Spleen (tissue), 7 donors: ENCODE measurements at regions not wholly inside any gene's neighbourhood (a gene's known extent, or its start where the extent isn't known, plus 50 kb on each side); places are given as distances from the start of the nearest gene placed in this dataset.

Experiments used
- POLR2A ChIP-seq, 3 donors: fragments of 450-650 bp; IDR thresholded peaks; one replicate each; pipeline ENCODE4 v1.5.1; 2017; ENCODE audit warnings: antibody characterized with exemption in 3 of 3, mild to moderate bottlenecking in 1 of 3
- TF ChIP-seq, protein P1 (sequence below), 11 experiments: fragments of 200-600 bp in 7 of 11; fragments of 450-650 bp in 4 of 11; sonication (generic) in 4 of 11; IDR thresholded peaks in 8 of 11; conservative IDR thresholded peaks in 3 of 11; 1 replicate in 7 of 11; 2 replicates in 4 of 11; pipeline versions ENCODE4 v1.4.0 to v1.8.0; 2016 to 2021; ENCODE audit warnings: antibody characterized with exemption in 11 of 11, inconsistent platforms in 4 of 11, mild to moderate bottlenecking in 1 of 11
- donor health status: DM: no; HTN: no; CAD: no; lungs with moderate emphysema.
- donor health status: DM: no; HTN: no; CAD: no.
- donor health status: DM: no; HTN: no; CAD: no.

GRCh38 chr14:105866841-105867321, 340.5 kb downstream of the TMEM121 start:
- TF ChIP-seq, protein P1, sequence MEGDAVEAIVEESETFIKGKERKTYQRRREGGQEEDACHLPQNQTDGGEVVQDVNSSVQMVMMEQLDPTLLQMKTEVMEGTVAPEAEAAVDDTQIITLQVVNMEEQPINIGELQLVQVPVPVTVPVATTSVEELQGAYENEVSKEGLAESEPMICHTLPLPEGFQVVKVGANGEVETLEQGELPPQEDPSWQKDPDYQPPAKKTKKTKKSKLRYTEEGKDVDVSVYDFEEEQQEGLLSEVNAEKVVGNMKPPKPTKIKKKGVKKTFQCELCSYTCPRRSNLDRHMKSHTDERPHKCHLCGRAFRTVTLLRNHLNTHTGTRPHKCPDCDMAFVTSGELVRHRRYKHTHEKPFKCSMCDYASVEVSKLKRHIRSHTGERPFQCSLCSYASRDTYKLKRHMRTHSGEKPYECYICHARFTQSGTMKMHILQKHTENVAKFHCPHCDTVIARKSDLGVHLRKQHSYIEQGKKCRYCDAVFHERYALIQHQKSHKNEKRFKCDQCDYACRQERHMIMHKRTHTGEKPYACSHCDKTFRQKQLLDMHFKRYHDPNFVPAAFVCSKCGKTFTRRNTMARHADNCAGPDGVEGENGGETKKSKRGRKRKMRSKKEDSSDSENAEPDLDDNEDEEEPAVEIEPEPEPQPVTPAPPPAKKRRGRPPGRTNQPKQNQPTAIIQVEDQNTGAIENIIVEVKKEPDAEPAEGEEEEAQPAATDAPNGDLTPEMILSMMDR (IDR thresholded peaks at IDR 0.05 in 8 of 11, conservative IDR thresholded peaks at IDR 0.05 in 3 of 11): no peak
- TF ChIP-seq POLR2A (IDR thresholded peaks at IDR 0.05): no peak
